Esophagus mucosa (tissue), 1 donor: ENCODE measurements at regions not wholly inside any gene's neighbourhood (a gene's known extent, or its start where the extent isn't known, plus 50 kb on each side); places are given as distances from the start of the nearest gene placed in this dataset.

Source experiments
- ATAC-seq: fragments of 200-7000 bp; cut with Tn5 transposase; one replicate; pipeline ENCODE4 v1.9.1; 2020
- donor health status: DM: yes; HTN: yes; CAD: no.

DNA sequence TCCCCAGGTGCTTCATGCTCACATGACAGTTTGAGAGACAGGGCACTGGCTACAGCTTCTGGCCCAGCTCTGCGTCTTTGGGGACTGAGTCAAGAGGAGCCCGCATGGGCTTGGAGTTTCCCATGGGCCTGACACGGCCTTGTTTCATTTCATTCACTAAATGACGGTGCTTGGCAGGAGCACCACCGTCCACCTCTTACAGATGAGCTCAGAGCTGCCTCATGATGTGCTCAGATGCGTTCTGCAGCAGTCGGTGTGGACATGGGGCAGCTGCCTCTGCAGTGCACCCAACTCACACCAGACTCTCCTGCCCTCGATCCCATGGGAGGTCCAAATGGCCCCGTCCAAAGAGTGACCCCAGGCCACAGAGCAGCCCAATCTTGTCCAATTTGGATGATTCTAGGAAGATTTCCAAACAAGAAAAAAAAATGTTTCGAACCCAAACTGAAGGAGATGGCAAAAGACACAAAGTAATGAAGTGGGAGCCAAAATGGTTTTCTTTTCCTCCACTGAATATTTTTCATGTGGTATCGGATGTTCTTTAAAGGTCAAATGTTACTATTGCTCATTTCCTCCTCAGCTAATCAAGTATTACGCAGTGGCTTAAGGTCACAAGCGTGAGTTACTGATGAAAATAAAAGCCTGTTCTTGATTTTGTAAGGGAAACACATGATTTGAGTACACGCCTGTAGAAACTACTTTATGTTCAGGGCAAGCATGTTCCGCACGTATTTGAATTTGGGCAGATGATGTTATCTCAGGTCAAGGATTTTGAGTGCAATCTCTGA, 524.2 kb downstream of the CDH26 start:
- ATAC-seq: no peak

DNA sequence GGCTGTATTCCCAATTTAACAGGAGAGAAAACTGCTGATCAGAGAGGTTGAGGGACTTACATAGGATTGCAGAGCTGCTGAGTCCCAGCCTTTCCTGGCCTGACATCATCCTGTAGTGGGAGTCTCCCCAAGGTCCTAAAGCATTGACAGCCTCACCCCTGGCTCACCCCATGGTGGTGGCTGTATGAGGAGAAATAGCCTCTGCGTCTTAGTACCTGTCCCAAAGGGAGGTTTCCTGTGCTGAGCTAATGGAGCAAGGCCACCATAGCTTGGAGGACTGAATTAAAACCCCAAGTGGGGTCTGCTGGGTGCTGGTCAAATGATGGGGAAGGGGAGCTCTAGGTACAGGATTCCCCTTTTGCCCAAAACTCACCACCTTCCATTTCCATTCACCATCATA, 525.1 kb downstream of the CDH26 start:
- no peak for ATAC-seq

- no peak for ATAC-seq
Measured at GRCh38 chr20:60484316-60484715, 526.1 kb downstream of the CDH26 start.

DNA sequence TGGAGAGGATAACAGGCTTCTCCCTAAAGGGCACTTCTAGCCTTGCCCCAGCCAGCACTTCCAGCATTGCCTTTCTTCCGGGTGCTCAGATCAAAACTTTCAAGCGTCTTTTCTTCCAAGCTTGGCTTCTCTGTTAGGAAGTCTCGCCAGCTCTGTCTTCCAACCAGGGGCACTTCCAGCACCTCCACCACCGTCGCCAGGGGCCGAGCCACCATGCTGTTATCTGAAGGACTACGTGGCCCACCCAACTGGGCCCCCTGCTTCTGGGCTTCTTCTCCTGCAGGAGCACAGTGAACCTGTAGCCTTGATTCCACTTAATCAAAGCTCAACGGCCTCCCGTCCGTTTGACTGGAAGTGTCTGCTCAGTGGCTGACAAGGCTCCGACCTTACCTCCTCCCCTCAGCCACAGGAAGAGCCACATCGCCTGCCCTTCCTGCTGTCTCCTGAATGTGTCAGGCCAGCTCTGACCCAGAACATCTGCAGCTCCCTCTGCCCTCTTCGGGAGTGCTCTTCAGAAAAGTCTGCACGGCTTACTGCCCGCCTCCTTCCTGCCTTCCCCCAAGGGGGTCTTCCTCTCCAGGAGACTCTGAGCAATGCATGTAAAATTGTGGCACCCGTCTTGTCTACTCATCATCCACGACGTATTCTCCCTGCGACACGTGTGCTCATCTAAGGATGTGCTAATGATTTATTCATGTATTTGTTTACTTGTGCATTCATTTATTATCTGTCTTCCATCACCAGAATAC, 527.0 kb downstream of the CDH26 start:
- no peak for ATAC-seq

GRCh38 chr20:60486315-60486714, 528.1 kb downstream of the CDH26 start:
- no peak for ATAC-seq

- no peak for ATAC-seq
Measured at GRCh38 chr20:60486937-60487336, 528.7 kb downstream of the CDH26 start.

DNA sequence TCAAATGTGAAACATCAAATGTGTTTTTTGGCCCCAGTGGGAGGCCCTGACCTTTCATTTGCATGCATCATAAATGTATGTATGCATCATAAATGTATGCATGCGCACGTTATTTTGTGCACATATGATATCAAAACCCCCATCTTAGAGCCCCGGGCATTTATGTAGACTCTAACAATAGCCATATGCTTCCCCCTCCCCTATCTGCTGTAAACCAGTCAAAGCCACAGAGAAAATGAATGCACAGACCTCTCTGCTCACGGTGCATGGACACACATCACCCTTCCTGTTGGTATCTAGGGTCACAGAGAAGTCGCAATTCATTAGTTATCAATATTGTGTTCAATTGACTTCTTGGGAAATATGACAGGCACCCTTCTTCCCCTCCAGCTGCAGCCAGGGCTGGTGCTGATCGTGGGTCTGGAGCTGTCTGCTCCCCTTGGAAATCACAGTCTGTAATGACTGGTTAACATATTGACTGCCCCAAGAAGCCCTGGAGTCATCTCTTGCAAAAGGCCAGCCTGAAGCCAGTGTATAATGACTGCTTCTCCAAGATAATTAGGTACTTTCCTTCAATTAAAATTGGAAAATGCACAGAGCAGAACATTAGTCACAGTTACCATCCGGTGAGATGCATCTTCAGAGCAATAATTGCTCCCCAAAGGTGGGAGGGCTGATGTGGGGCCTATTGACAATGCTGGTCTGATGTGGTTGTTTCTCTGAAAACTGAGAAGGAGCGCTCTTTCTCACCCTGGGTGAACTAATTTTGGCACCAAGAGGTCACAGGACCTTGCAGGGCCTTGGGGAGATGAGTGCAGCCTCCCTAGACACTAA, 532.2 kb downstream of the CDH26 start:
- ATAC-seq: no peak

DNA sequence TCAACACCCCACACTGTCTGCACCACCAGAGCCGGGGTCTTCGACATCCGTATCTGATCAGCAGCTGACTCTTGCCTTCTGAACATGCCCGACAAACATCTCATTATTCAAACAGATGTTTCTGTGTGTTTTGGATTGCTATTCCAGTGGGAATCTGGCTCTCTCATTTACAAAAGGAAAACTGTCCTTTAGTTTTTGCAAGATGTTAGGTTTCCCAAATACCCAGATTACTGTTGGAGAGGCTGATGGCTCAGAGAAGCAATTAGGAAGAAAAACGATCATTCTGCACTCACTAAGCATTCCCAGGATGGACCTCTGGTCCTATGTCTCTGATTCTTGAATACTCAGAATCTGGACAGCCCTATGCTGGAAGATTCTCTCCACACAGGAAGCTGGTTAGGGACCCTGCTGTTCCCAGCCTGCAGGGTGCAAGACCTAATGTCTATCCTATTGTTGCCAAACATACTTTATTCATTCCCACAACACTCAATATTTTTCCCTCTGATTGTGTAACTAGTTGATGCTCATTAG, 532.9 kb downstream of the CDH26 start:
- no peak for ATAC-seq

DNA sequence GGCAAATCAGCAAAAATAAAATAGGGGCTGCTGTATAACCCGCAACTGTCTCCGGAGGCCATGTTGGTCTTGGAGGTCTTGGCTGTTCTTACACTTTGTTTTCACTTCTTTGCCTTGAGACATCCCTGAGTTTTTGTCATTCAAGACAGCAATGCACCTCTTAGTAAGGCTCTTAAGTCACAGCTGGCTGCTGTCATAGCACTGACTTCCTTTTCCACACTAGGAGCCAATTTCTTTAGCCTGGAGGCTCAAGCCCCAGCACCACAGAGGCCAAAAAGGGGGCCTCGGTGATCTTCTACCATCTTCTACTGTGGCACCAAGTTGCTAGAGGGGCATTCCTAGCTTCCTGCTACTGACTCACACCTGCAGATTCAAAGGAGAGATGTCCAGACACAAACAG, 536.3 kb downstream of the CDH26 start:
- no peak for ATAC-seq

GRCh38 chr20:60497298-60498035, 539.2 kb downstream of the CDH26 start:
- ATAC-seq: no peak

- ATAC-seq: no peak
Measured at GRCh38 chr20:60500038-60500701, 541.9 kb downstream of the CDH26 start.

DNA sequence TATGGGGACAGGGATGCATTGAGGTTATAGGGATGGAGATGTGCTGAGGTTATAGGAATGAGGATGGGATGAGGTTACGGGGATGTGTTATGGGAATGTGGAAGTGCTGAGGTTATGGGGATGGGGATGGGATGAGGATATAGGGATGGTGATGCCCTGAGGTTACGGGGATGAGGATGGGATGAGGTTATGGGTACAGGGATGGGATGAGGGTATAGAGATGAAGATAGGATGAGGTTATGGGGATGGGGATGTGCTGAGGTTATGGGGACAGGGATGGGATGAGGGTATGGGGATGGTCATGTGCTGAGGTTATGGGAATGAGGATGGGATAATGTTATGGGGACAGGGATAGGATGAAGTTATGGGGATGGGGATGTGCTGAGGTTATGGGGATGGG, 542.8 kb downstream of the CDH26 start:
- ATAC-seq: no peak

DNA sequence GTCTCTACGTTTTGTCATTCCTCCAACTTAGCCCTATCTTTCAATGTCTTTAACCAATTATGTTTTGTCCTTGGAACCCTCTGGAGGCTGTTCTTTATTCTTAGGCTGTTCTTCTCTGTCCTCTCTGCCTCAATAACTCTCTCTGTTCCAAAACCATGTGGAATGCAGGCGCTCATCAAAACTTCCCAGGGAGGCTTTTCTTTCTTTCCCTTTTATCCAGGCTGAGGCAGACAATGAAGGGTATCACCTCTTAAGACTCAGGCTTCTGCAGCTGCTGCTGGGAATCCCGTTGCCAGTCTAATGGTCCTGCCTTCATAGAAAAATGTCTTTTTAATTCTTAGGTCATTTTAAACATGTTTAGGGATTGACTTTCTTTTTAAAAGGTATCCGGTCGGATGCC, 544.7 kb downstream of the CDH26 start:
- ATAC-seq: no peak

DNA sequence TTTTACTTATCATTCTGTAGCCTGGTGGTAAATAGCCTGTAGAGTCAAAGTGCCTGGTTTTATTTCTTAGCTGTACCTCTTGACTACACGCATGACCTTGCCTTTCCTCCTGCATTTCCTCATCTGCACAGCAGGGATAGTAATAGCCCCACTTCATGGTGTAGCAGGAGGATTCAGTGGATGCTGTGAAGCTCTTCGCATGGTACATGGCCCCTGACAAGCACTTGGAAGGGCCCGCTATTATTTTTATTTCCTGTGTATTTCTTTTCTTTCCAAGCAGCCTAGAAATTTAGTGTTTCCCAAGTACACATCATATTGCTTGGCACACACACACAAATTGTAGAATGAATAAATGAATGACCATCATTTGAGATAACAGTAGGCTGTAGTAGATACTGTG, 547.2 kb downstream of the CDH26 start:
- ATAC-seq: no peak

- ATAC-seq: no peak
Measured at GRCh38 chr20:60506061-60506460, 547.8 kb downstream of the CDH26 start.

GRCh38 chr20:60507087-60507694, 549.0 kb downstream of the CDH26 start:
- no peak for ATAC-seq

DNA sequence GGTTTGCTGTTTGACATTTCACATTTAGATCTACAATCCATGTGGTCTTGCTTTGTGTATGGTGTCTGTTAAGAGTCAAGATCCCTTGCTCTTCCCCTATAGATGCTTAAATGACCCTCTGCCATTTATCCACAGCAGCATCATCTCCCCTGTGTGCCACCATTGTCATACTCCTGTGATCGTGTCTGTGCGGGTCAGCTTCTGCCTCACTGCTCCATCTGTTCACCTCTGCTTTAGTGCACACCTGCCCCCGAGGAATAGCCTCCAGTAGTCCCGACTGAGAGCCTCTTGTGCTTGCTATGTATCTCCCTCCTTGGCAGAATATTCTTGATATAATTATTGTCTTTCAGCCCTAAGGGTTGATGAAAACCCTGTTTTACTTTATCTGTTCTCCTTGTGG, 551.2 kb downstream of the CDH26 start:
- no peak for ATAC-seq

- no peak for ATAC-seq
Measured at GRCh38 chr20:60510356-60510755, 552.1 kb downstream of the CDH26 start.

GRCh38 chr20:60512443-60512842, 554.2 kb downstream of the CDH26 start:
- no peak for ATAC-seq

DNA sequence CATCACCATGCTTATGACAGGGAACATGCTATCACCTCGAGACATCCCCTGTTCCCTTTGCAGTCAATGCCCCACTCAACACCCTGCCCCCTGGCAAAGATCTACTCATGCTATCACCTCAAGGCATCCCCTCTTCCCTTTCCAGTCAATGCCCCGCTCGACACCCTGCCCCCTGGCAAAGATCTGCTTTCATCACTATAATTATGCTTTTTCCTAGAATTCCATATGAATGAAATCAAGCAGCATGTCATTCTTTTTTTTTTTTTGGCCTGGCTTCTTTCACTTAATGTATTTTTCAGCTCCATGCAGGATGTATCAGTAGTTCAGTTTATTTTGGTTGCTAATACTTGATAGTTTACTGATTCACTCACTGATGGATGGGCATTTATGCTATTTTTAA, 554.9 kb downstream of the CDH26 start:
- ATAC-seq: no peak

GRCh38 chr20:60516442-60516841, 558.2 kb downstream of the CDH26 start:
- no peak for ATAC-seq
